Ishikawa (cell line): ENCODE measurements at regions not wholly inside any gene's neighbourhood (a gene's known extent, or its start where the extent isn't known, plus 50 kb on each side); places are given as distances from the start of the nearest gene placed in this dataset.

Source experiments
- CREB1 ChIP-seq: IDR thresholded peaks from 2 replicates; pipeline ENCODE4 v1.6.1; 2012; ENCODE audit warnings: low read depth
- EGR1 ChIP-seq: IDR thresholded peaks from 2 replicates; pipeline ENCODE4 v1.6.1; 2012
- EP300 ChIP-seq: IDR thresholded peaks from 2 replicates; pipeline ENCODE4 v1.6.1; 2012; ENCODE audit warnings: borderline replicate concordance
- NFIC ChIP-seq: IDR thresholded peaks from 2 replicates; pipeline ENCODE4 v1.6.1; 2012
- RAD21 ChIP-seq: IDR thresholded peaks from 2 replicates; pipeline ENCODE4 v1.6.1; 2012; ENCODE audit warnings: low read depth
- TAF1 ChIP-seq: IDR thresholded peaks from 2 replicates; pipeline ENCODE4 v1.6.1; 2012; ENCODE audit warnings: low read depth, mild to moderate bottlenecking
- YY1 ChIP-seq: IDR thresholded peaks from 2 replicates; pipeline ENCODE4 v1.6.1; 2012; ENCODE audit warnings: low read depth
- ZBTB7A ChIP-seq: IDR thresholded peaks from 2 replicates; pipeline ENCODE4 v1.6.1; 2012; ENCODE audit warnings: low read depth
- TF ChIP-seq, protein P1 (sequence below): IDR thresholded peaks from 2 replicates; pipeline ENCODE4 v1.6.1; 2012
- TF ChIP-seq, protein P2 (sequence below): IDR thresholded peaks from 2 replicates; pipeline ENCODE4 v1.6.1; 2012; ENCODE audit warnings: low read depth, mild to moderate bottlenecking

DNA sequence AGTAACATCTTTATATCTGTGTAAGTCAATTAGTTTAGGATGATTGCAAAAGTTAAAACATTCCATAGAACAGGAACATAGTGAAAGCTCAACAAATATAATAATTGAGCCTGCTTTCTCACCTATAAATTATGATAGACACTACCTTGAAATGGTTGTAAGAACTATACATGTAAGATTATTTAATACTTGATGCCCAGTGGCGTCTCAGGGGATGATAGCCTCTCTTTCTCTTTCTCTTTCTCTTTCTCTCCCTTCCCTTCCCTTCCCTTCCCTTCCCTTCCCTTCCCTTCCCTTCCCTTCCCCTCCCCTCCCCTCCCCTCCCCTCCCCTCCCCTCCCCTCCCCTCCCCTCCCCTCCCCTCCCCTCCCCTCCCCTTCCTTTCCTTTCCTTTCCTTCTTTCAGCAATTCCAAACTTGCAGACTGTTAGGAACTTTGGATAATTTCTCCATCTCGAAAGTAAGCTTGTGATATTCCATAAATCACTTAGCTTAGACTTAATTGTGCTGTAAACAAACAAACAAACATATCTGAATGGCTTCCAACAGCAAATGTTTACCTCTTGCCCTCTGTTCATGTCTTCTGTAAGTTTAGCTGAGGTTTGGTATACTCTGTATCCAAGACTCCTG, 1102.7 kb downstream of the TSN start:
- TF ChIP-seq YY1 (no peak), EP300 (no peak), NFIC (no peak), CREB1 (no peak), RAD21 (no peak), TAF1 (no peak), EGR1 (no peak), ZBTB7A (no peak)
- TF ChIP-seq, protein P1, sequence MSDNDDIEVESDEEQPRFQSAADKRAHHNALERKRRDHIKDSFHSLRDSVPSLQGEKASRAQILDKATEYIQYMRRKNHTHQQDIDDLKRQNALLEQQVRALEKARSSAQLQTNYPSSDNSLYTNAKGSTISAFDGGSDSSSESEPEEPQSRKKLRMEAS: no peak
- TF ChIP-seq, protein P2, sequence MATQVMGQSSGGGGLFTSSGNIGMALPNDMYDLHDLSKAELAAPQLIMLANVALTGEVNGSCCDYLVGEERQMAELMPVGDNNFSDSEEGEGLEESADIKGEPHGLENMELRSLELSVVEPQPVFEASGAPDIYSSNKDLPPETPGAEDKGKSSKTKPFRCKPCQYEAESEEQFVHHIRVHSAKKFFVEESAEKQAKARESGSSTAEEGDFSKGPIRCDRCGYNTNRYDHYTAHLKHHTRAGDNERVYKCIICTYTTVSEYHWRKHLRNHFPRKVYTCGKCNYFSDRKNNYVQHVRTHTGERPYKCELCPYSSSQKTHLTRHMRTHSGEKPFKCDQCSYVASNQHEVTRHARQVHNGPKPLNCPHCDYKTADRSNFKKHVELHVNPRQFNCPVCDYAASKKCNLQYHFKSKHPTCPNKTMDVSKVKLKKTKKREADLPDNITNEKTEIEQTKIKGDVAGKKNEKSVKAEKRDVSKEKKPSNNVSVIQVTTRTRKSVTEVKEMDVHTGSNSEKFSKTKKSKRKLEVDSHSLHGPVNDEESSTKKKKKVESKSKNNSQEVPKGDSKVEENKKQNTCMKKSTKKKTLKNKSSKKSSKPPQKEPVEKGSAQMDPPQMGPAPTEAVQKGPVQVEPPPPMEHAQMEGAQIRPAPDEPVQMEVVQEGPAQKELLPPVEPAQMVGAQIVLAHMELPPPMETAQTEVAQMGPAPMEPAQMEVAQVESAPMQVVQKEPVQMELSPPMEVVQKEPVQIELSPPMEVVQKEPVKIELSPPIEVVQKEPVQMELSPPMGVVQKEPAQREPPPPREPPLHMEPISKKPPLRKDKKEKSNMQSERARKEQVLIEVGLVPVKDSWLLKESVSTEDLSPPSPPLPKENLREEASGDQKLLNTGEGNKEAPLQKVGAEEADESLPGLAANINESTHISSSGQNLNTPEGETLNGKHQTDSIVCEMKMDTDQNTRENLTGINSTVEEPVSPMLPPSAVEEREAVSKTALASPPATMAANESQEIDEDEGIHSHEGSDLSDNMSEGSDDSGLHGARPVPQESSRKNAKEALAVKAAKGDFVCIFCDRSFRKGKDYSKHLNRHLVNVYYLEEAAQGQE: no peak
